ENCODE measurements at regions not wholly inside any gene's neighbourhood (a gene's known extent, or its start where the extent isn't known, plus 50 kb on each side); places are given as distances from the start of the nearest gene placed in this dataset.

- peaks cover 69% of the 10 kb centered on the region for H3K27me3 Mint-ChIP-seq (ENCODE audit: unreplicated experiment)
- H3K4me3 Mint-ChIP-seq (ENCODE audit: low read depth, unreplicated experiment), result no peak overlapping the region
- TF ChIP-seq CTCF (IDR thresholded peaks at IDR 0.05; ENCODE audit: unreplicated experiment), result no peak
- no peaks in the 10 kb centered on the region for H3K4me1 Mint-ChIP-seq (ENCODE audit: low read depth, unreplicated experiment)
- intact Hi-C loops (cut with micrococcal nuclease; ENCODE audit: unreplicated experiment), result no loop called here
- BruUV-seq (replicated peaks), result no TSS peak
- H3K27ac Mint-ChIP-seq (ENCODE audit: unreplicated experiment), result no peak overlapping the region
- H3K9me3 Mint-ChIP-seq (ENCODE audit: low read depth, unreplicated experiment), result no peaks in the 10 kb centered on the region
- no peaks in the 10 kb centered on the region for H3K36me3 Mint-ChIP-seq (ENCODE audit: insufficient read depth, unreplicated experiment)
- no peak for DNase-seq
- CTCF ChIA-PET, result no interaction called here
Observed at GRCh38 chr10:131429141-131429540, 117.6 kb upstream of the TCERG1L start.

GRCh38 chr10:131429942-131430341 lies 118.4 kb upstream of the TCERG1L start:
- Mint-ChIP-seq H3K4me1 (ENCODE audit: low read depth, unreplicated experiment) (no peaks in the 10 kb centered on the region), H3K9me3 (ENCODE audit: low read depth, unreplicated experiment) (no peaks in the 10 kb centered on the region), H3K36me3 (ENCODE audit: insufficient read depth, unreplicated experiment) (no peaks in the 10 kb centered on the region), H3K4me3 (ENCODE audit: low read depth, unreplicated experiment) (no peak overlapping the region), H3K27me3 (ENCODE audit: unreplicated experiment) (peaks cover 61% of the 10 kb centered on the region), H3K27ac (ENCODE audit: unreplicated experiment) (no peak overlapping the region)
- no peak for DNase-seq
- CTCF ChIA-PET, result no interaction called here
- intact Hi-C loops (cut with micrococcal nuclease; ENCODE audit: unreplicated experiment), result no loop called here
- BruUV-seq (replicated peaks), result no TSS peak
- TF ChIP-seq CTCF (IDR thresholded peaks at IDR 0.05; ENCODE audit: unreplicated experiment), result no peak

- Mint-ChIP-seq H3K4me3 (ENCODE audit: low read depth, unreplicated experiment) (no peak overlapping the region), H3K27ac (ENCODE audit: unreplicated experiment) (no peak overlapping the region), H3K27me3 (ENCODE audit: unreplicated experiment) (peaks cover 52% of the 10 kb centered on the region), H3K4me1 (ENCODE audit: low read depth, unreplicated experiment) (no peaks in the 10 kb centered on the region), H3K9me3 (ENCODE audit: low read depth, unreplicated experiment) (no peaks in the 10 kb centered on the region), H3K36me3 (ENCODE audit: insufficient read depth, unreplicated experiment) (no peaks in the 10 kb centered on the region)
- BruUV-seq (replicated peaks), result no TSS peak
- intact Hi-C loops (cut with micrococcal nuclease; ENCODE audit: unreplicated experiment), result no loop called here
- no peak for DNase-seq
- no peak for TF ChIP-seq CTCF (IDR thresholded peaks at IDR 0.05; ENCODE audit: unreplicated experiment)
- CTCF ChIA-PET, result no interaction called here
Observed at GRCh38 chr10:131430716-131431412, 119.3 kb upstream of the TCERG1L start.

GRCh38 chr10:131431533-131431932 lies 120.0 kb upstream of the TCERG1L start:
- DNase-seq, result no peak
- intact Hi-C loops (cut with micrococcal nuclease; ENCODE audit: unreplicated experiment), result no loop called here
- no peak overlapping the region for H3K27ac Mint-ChIP-seq (ENCODE audit: unreplicated experiment)
- CTCF ChIA-PET, result no interaction called here
- H3K9me3 Mint-ChIP-seq (ENCODE audit: low read depth, unreplicated experiment), result no peaks in the 10 kb centered on the region
- H3K4me1 Mint-ChIP-seq (ENCODE audit: low read depth, unreplicated experiment), result no peaks in the 10 kb centered on the region
- H3K36me3 Mint-ChIP-seq (ENCODE audit: insufficient read depth, unreplicated experiment), result no peaks in the 10 kb centered on the region
- peaks cover 55% of the 10 kb centered on the region for H3K27me3 Mint-ChIP-seq (ENCODE audit: unreplicated experiment)
- H3K4me3 Mint-ChIP-seq (ENCODE audit: low read depth, unreplicated experiment), result no peak overlapping the region
- BruUV-seq (replicated peaks), result no TSS peak
- no peak for TF ChIP-seq CTCF (IDR thresholded peaks at IDR 0.05; ENCODE audit: unreplicated experiment)

Data from Calu3 (cell line).